ENCODE measurements at regions not wholly inside any gene's neighbourhood (a gene's known extent, or its start where the extent isn't known, plus 50 kb on each side); places are given as distances from the start of the nearest gene placed in this dataset.
"Not testable (repeated sequence)": the region's sequence is repeated elsewhere in the genome, so short reads cannot be mapped to it uniquely, and the experiment has no call there.

- Histone ChIP-seq H3K9ac (ENCODE audit: low read length in 3 of 3) (no peak overlapping the region), H3K27me3 (ENCODE audit: control insufficient read depth, insufficient read depth, low read length) (no peaks in the 10 kb centered on the region), H3K27ac (ENCODE audit: low read depth in 2 of 2, low read length in 2 of 2) (no peak overlapping the region), H3K36me3 (ENCODE audit: control insufficient read depth in 2 of 3, insufficient read depth in 3 of 3, low read length in 3 of 3) (no peaks in the 10 kb centered on the region), H3K4me3 (ENCODE audit: low read length in 3 of 3) (no peak overlapping the region), H3K9me3 (ENCODE audit: control insufficient read depth in 2 of 3, insufficient read depth in 1 of 3, low read length in 3 of 3) (no peaks in the 10 kb centered on the region), H3K4me1 (ENCODE audit: control insufficient read depth in 2 of 3, insufficient read depth in 2 of 3, low read depth in 1 of 3, low read length in 3 of 3) (no peaks in the 10 kb centered on the region)
- intact Hi-C loops (cut with DNase I) = no loop called here
- FAIRE-seq = no peak
- DNase-seq = no peak
- TF ChIP-seq CTCF (IDR thresholded peaks at IDR 0.05; ENCODE audit: borderline replicate concordance, extremely low read depth, insufficient read depth) = no peak
These were observed 627.5 kb upstream of the ZNF337 start for GRCh38 chr20:26324177-26324576.

- no peak overlapping the region for H3K9ac ChIP-seq (ENCODE audit: low read length in 3 of 3)
- DNase-seq (no peak), FAIRE-seq (no peak)
- H3K4me3 ChIP-seq (ENCODE audit: low read length in 3 of 3) = no peak overlapping the region
- intact Hi-C loops (cut with DNase I) = no loop called here
- H3K27ac ChIP-seq (ENCODE audit: low read depth in 2 of 2, low read length in 2 of 2) = no peak overlapping the region
- no peaks in the 10 kb centered on the region for H3K36me3 ChIP-seq (ENCODE audit: control insufficient read depth in 2 of 3, insufficient read depth in 3 of 3, low read length in 3 of 3)
- H3K9me3 ChIP-seq (ENCODE audit: control insufficient read depth in 2 of 3, insufficient read depth in 1 of 3, low read length in 3 of 3) = no peaks in the 10 kb centered on the region
- no peaks in the 10 kb centered on the region for H3K27me3 ChIP-seq (ENCODE audit: control insufficient read depth, insufficient read depth, low read length)
- no peak for TF ChIP-seq CTCF (IDR thresholded peaks at IDR 0.05; ENCODE audit: borderline replicate concordance, extremely low read depth, insufficient read depth)
- H3K4me1 ChIP-seq (ENCODE audit: control insufficient read depth in 2 of 3, insufficient read depth in 2 of 3, low read depth in 1 of 3, low read length in 3 of 3) = no peaks in the 10 kb centered on the region
These were observed 618.4 kb upstream of the ZNF337 start for GRCh38 chr20:26315054-26315453.

GRCh38 chr20:26309720-26310119 is 613.1 kb upstream of the ZNF337 start:
- DNase-seq; H3K27me3 ChIP-seq (ENCODE audit: control insufficient read depth, insufficient read depth, low read length); H3K4me3 ChIP-seq (ENCODE audit: low read length in 3 of 3); H3K4me1 ChIP-seq (ENCODE audit: control insufficient read depth in 2 of 3, insufficient read depth in 2 of 3, low read depth in 1 of 3, low read length in 3 of 3); H3K27ac ChIP-seq (ENCODE audit: low read depth in 2 of 2, low read length in 2 of 2); FAIRE-seq; intact Hi-C loops (cut with DNase I); H3K9me3 ChIP-seq (ENCODE audit: control insufficient read depth in 2 of 3, insufficient read depth in 1 of 3, low read length in 3 of 3); H3K9ac ChIP-seq (ENCODE audit: low read length in 3 of 3); H3K36me3 ChIP-seq (ENCODE audit: control insufficient read depth in 2 of 3, insufficient read depth in 3 of 3, low read length in 3 of 3): not testable (repeated sequence)

- intact Hi-C loops (cut with DNase I) = no loop called here
- no peak for TF ChIP-seq CTCF (IDR thresholded peaks at IDR 0.05; ENCODE audit: borderline replicate concordance, extremely low read depth, insufficient read depth)
- H3K9ac ChIP-seq (ENCODE audit: low read length in 3 of 3) = no peak overlapping the region
These were observed 612.3 kb upstream of the ZNF337 start for GRCh38 chr20:26308961-26309360.

More at GRCh38 chr20:26308961-26309360, 612.3 kb upstream of the ZNF337 start:
- FAIRE-seq (no peak), DNase-seq (no peak)
- no peaks in the 10 kb centered on the region for H3K36me3 ChIP-seq (ENCODE audit: control insufficient read depth in 2 of 3, insufficient read depth in 3 of 3, low read length in 3 of 3)
- H3K27me3 ChIP-seq (ENCODE audit: control insufficient read depth, insufficient read depth, low read length) = no peaks in the 10 kb centered on the region
- no peaks in the 10 kb centered on the region for H3K9me3 ChIP-seq (ENCODE audit: control insufficient read depth in 2 of 3, insufficient read depth in 1 of 3, low read length in 3 of 3)
- no peak overlapping the region for H3K27ac ChIP-seq (ENCODE audit: low read depth in 2 of 2, low read length in 2 of 2)
- no peak overlapping the region for H3K4me3 ChIP-seq (ENCODE audit: low read length in 3 of 3)
- H3K4me1 ChIP-seq (ENCODE audit: control insufficient read depth in 2 of 3, insufficient read depth in 2 of 3, low read depth in 1 of 3, low read length in 3 of 3) = no peaks in the 10 kb centered on the region
